HG03378 (cell line): ENCODE measurements at regions not wholly inside any gene's neighbourhood (a gene's known extent, or its start where the extent isn't known, plus 50 kb on each side); places are given as distances from the start of the nearest gene placed in this dataset.

Experiments
- ATAC-seq: cut with Tn5 transposase; IDR thresholded peaks from one replicate; pipeline ENCODE4 v1.9.1; 2021; ENCODE audit warnings: mild to moderate bottlenecking, moderate library complexity; ENCODE audit not compliant: unreplicated experiment

GRCh38 chrX:39736216-39737211 lies 361.2 kb downstream of the BCOR start:
- ATAC-seq = no peak

GRCh38 chrX:39739585-39739984 lies 358.2 kb downstream of the BCOR start:
- ATAC-seq = no peak

GRCh38 chrX:39740078-39740477 lies 357.7 kb downstream of the BCOR start:
- ATAC-seq = no peak

- ATAC-seq = no peak
Measured at GRCh38 chrX:39741904-39742303, 355.9 kb downstream of the BCOR start.

GRCh38 chrX:39745818-39746217 lies 351.9 kb downstream of the BCOR start:
- no peak for ATAC-seq

- ATAC-seq = no peak
Measured at GRCh38 chrX:39749135-39749534, 348.6 kb downstream of the BCOR start.

- no peak for ATAC-seq
Measured at GRCh38 chrX:39749728-39750127, 348.0 kb downstream of the BCOR start.

GRCh38 chrX:39750256-39750790 lies 347.4 kb downstream of the BCOR start:
- ATAC-seq = no peak

- no peak for ATAC-seq
Measured at GRCh38 chrX:39750848-39751247, 346.9 kb downstream of the BCOR start.

GRCh38 chrX:39752815-39753214 lies 344.9 kb downstream of the BCOR start:
- no peak for ATAC-seq

- no peak for ATAC-seq
Measured at GRCh38 chrX:39753293-39753996, 344.3 kb downstream of the BCOR start.

GRCh38 chrX:39755143-39756032 lies 342.4 kb downstream of the BCOR start:
- no peak for ATAC-seq

- no peak for ATAC-seq
Measured at GRCh38 chrX:39756086-39756883, 341.5 kb downstream of the BCOR start.

GRCh38 chrX:39757971-39758370 lies 339.8 kb downstream of the BCOR start:
- ATAC-seq = no peak

GRCh38 chrX:39758791-39759525 lies 338.8 kb downstream of the BCOR start:
- no peak for ATAC-seq

GRCh38 chrX:39759526-39760224 lies 338.1 kb downstream of the BCOR start:
- no peak for ATAC-seq

- ATAC-seq = no peak
Measured at GRCh38 chrX:39760930-39761329, 336.8 kb downstream of the BCOR start.

- no peak for ATAC-seq
Measured at GRCh38 chrX:39762266-39762841, 335.4 kb downstream of the BCOR start.
